Kidney epithelial cell (primary cell): ENCODE measurements at regions not wholly inside any gene's neighbourhood (a gene's known extent, or its start where the extent isn't known, plus 50 kb on each side); places are given as distances from the start of the nearest gene placed in this dataset.

Experiments used
- DNase-seq: peaks from one replicate; pipeline ENCODE4 v3.0.0-alpha.2; 2010; ENCODE audit warnings: low read depth
- H3K27me3 ChIP-seq: 2 replicates; pipeline ENCODE4 v1.6.0; 2011; ENCODE audit warnings: low read length; ENCODE audit not compliant: control insufficient read depth, insufficient read depth
- H3K36me3 ChIP-seq: 2 replicates; pipeline ENCODE4 v1.5.1; 2011; ENCODE audit warnings: low read length; ENCODE audit not compliant: control insufficient read depth, insufficient read depth
- H3K4me3 ChIP-seq: 2 replicates; pipeline ENCODE4 v1.5.1; 2011; ENCODE audit warnings: low read depth, mild to moderate bottlenecking, control low read depth, low read length
- TF ChIP-seq, protein P1 (sequence below): IDR thresholded peaks from 2 replicates; pipeline ENCODE4 v1.5.1; 2011; ENCODE audit warnings: mild to moderate bottlenecking, moderate library complexity, low read length, control low read depth, inconsistent platforms; ENCODE audit not compliant: insufficient read depth, poor library complexity, severe bottlenecking

DNA sequence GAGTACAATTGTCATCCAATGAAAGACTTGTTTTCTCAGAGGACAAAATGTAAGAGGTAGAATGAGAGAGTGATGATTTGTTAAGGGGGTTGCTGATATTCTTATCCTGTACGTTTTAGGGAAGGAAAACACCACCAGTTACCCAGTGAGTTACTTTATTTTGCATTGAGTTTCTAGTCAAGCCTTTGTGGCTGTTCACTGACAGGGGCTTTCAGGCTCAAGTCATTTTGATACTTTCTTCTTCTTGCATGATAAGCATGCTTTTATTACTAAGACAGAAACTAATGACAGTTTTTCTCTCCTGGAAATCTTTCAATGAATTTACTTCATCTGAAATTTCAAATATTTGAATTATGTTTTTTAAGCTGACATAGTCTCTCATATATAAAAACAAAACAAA is 710.2 kb upstream of the POM121L12 start:
- TF ChIP-seq, protein P1, sequence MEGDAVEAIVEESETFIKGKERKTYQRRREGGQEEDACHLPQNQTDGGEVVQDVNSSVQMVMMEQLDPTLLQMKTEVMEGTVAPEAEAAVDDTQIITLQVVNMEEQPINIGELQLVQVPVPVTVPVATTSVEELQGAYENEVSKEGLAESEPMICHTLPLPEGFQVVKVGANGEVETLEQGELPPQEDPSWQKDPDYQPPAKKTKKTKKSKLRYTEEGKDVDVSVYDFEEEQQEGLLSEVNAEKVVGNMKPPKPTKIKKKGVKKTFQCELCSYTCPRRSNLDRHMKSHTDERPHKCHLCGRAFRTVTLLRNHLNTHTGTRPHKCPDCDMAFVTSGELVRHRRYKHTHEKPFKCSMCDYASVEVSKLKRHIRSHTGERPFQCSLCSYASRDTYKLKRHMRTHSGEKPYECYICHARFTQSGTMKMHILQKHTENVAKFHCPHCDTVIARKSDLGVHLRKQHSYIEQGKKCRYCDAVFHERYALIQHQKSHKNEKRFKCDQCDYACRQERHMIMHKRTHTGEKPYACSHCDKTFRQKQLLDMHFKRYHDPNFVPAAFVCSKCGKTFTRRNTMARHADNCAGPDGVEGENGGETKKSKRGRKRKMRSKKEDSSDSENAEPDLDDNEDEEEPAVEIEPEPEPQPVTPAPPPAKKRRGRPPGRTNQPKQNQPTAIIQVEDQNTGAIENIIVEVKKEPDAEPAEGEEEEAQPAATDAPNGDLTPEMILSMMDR: no peak
- no peak overlapping the region for H3K4me3 ChIP-seq
- H3K27me3 ChIP-seq: no peaks in the 10 kb centered on the region
- H3K36me3 ChIP-seq: no peaks in the 10 kb centered on the region
- no peak for DNase-seq

DNA sequence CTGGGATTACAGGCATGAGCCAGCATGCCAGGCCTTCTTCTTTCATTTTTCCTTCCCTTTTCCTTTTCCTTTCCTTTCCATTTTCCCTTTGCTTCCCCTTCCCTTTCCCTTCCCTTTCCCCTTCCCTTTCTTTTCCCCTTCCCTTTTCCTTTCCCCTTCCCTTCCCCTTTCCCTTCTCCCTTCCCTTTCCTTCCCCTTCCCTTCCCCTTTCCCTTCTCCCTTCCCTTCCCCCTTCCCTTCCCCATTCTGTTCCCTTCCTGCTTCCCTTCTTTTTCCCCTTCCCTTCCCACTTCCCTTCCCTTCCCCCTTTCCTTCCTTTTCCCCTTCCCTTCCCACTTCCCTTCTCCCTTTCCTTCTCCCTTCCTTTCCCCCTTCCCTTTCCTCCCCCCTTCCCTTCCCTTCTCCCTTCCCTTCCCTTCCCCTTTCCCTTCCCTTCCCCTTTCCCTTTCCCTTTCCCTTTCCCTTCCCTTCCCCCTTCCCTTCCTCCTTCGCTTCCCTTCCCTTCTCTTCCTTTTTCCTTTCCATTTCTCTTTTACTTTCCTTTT is 712.2 kb upstream of the POM121L12 start:
- no peak for DNase-seq
- Histone ChIP-seq H3K36me3 (no peaks in the 10 kb centered on the region), H3K27me3 (no peaks in the 10 kb centered on the region), H3K4me3 (no peak overlapping the region)
- TF ChIP-seq, protein P1: no peak

GRCh38 chr7:52320610-52321009 is 714.8 kb upstream of the POM121L12 start:
- TF ChIP-seq, protein P1: no peak
- DNase-seq: no peak
- Histone ChIP-seq H3K4me3 (no peak overlapping the region), H3K36me3 (no peaks in the 10 kb centered on the region), H3K27me3 (no peaks in the 10 kb centered on the region)

DNA sequence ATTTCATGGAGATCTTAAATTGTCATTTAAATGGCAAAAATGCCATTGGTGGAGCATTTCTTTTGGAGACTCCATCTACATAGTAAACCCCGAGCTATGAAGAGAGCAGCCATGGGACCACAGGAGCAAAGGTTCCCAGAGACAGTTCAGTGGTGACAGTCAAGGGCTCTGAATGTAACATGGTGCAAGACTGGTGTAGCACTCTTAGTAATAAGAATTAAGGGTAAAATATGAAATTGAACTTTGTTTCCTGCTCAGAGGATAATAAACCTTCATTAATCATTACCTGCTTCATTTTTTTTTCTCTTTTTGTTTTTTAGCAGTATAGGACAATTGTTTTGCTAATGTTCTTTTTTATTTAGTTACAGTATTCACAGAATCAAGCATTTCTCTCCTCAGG is 717.5 kb upstream of the POM121L12 start:
- Histone ChIP-seq H3K36me3 (no peaks in the 10 kb centered on the region), H3K27me3 (no peaks in the 10 kb centered on the region), H3K4me3 (no peak overlapping the region)
- TF ChIP-seq, protein P1: no peak
- DNase-seq: no peak

- TF ChIP-seq, protein P1: no peak
- no peak for DNase-seq
- H3K36me3 ChIP-seq: no peaks in the 10 kb centered on the region
- no peak overlapping the region for H3K4me3 ChIP-seq
- no peaks in the 10 kb centered on the region for H3K27me3 ChIP-seq
These were observed 723.5 kb upstream of the POM121L12 start for GRCh38 chr7:52311886-52312285.

- no peak overlapping the region for H3K4me3 ChIP-seq
- DNase-seq: no peak
- TF ChIP-seq, protein P1: no peak
- no peaks in the 10 kb centered on the region for H3K27me3 ChIP-seq
- H3K36me3 ChIP-seq: no peaks in the 10 kb centered on the region
These were observed 725.8 kb upstream of the POM121L12 start for GRCh38 chr7:52309631-52310030.
